ENCODE measurements at regions not wholly inside any gene's neighbourhood (a gene's known extent, or its start where the extent isn't known, plus 50 kb on each side); places are given as distances from the start of the nearest gene placed in this dataset.

GRCh38 chr1:30191154-30191702, 532.2 kb downstream of the MATN1 start:
- peak; percentile 90 for DNase-seq

- DNase-seq, result no peak
These were observed 532.8 kb downstream of the MATN1 start for GRCh38 chr1:30190511-30191153.

- DNase-seq, result peak; percentile 2
These were observed 533.4 kb downstream of the MATN1 start for GRCh38 chr1:30189818-30190500.

GRCh38 chr1:30188999-30189398, 534.4 kb downstream of the MATN1 start:
- DNase-seq, result no peak

- DNase-seq, result no peak
These were observed 535.1 kb downstream of the MATN1 start for GRCh38 chr1:30188329-30188728.

DNA sequence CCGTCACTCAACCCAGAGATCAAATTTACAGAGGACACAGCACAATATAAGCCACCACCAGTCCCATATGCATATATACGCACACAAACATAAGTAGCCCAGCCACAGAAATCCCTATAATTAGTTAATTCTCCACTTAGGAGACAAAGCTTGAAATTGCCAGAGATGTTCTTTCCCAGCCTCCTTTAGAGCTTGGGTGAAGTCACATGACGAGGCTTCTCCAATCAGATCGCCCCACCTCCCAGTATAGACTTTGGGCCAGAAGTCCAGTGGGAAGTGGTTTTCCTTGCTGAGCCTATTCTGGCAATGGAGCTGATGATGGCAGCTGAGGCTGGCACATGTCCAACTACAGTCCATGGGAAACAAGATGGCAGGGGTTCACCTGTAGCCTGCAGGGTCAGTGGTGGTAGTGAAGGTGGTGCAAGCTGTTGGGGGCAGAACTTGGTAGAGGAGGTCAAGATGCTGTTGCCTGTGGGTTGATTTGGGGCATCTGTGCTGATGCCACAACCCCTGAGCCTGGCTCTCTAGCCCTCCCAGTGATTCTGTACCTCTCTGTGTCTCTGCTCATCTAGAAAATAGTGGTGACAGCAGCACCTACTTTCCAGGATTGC, 535.9 kb downstream of the MATN1 start:
- DNase-seq, result no peak

DNA sequence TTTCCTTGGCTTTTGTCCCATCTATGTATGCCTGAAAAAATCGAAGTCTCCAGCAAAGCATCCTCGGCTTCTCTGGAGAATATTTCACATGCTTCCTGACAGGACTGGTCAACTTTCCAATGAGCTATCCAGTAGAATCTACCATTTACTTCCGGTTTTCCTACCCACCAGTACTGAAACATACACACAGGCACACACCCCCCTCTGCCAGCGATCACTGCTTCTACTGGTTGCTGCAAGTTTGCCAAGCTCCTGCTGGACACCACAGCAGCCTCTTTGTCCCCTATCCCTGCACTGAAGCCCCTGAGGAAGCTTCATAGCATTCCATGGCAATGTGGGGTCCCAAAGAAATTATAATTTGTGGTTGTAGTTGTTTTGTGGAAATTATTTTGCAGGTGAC, 536.8 kb downstream of the MATN1 start:
- DNase-seq, result no peak

GRCh38 chr1:30185809-30186208, 537.6 kb downstream of the MATN1 start:
- DNase-seq, result no peak

DNA sequence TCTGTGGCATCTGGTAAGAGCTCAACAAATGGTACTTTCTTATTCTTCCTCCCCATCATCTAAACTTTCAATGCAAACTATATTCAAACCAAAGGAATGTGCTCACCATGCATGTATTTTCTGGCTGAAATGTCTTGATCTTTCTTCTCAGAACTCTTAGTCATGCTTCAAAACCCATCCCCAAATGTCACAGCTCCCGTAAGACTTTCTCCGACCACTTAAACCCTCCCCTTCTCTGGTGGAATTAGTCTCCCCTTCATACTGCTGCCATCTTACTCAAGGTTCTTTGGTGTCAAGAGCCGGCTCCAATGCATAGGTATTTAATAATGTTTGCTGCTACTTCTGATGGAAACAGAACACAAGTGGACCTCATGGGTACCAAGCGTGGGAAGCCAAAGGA, 538.1 kb downstream of the MATN1 start:
- no peak for DNase-seq

DNA sequence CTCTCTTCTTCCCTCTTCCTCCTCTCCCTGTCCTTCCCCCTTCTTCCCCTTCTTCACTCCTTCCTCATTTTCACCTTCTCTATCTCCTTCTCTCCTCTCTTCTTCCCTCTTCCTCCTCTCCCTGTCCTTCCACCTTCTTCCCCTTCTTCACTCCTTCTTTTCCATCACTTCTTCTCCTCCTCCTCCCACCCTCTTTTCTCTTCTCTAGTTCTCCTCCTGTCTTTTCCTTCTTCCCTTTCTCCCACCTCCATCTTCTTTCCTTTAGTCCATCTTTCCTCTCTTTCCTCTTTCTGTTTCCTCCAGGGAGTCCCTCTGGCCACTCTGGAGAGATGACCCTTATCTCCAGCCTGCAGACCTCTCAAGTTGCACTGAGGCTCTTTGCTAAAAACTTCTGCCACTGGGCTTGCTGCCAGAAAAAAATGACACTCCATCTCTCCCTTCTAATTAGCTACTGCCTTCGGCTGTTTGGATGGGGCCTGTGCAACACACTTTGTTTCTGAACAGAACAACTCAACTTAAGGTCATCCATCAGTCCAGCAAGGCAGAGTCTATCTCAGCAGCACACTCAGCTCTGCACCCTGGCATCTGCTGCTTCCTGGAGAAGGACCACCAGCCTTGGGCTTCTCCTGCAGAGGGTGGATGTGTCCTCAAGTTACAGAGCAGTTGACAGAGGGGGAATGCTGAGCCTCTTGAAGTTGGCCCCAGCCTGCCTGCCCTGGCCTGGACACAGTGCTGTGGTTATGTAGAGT, 538.8 kb downstream of the MATN1 start:
- no peak for DNase-seq

DNA sequence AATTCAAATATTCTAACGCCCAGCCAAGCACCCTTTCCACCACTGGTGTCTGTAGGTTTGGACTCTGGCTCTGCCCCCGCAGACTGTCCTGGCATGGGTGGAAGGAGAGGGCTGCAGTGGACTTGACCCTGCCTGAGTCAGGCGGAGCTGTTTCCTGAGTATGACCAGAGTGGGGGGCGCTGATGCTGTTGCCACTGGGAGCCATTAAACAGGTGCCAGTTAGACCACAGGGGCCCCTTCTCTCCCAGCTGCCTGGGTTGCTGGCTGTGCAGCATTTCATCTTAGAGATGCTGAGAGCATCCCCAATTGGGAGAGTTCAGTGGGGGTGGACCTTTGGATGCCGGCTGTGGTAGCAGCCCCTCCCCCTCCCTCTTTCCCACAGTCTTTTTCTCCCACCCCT, 539.5 kb downstream of the MATN1 start:
- DNase-seq, result no peak

DNA sequence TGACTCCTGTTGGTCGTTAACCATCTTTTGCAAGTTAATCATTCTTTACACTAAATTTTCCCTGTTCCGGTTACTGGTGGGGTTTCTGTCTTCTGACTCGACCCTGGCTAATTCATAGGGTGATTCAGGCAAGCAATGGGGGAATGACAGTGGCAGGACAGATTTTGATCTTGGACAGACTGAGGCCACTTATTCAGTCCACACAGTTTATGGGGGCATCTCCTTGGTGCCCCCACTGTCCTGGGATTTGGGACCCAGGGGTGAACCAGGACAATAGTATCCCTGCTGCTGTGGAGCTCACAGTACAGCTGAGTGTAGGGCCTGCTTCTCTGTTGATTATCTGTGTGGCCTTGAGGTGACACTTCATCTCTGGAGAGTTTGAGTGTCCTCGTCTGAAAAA, 540.4 kb downstream of the MATN1 start:
- DNase-seq, result no peak

- no peak for DNase-seq
These were observed 543.3 kb downstream of the MATN1 start for GRCh38 chr1:30179942-30180543.

GRCh38 chr1:30176477-30176876, 546.9 kb downstream of the MATN1 start:
- no peak for DNase-seq

DNA sequence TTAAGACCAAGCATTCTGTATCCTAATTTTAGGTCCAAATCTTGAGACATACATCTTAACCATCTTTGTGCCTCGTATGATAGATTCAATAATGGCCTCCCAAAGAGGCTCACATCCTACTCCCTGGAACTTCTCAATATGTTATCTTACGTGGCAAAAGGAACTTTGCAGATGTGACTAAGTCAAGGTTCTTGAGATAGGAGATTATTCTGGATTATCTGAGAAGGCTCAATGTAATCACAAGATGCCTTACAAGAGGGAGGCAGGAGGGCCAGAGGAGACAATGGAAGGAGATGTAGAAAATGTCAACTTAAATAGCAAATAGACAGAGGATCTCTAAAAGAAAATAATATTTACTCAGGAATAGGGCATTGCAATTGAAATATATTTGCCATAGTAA, 548.9 kb downstream of the MATN1 start:
- DNase-seq, result no peak

GRCh38 chr1:30173560-30173959, 549.8 kb downstream of the MATN1 start:
- DNase-seq, result no peak

DNA sequence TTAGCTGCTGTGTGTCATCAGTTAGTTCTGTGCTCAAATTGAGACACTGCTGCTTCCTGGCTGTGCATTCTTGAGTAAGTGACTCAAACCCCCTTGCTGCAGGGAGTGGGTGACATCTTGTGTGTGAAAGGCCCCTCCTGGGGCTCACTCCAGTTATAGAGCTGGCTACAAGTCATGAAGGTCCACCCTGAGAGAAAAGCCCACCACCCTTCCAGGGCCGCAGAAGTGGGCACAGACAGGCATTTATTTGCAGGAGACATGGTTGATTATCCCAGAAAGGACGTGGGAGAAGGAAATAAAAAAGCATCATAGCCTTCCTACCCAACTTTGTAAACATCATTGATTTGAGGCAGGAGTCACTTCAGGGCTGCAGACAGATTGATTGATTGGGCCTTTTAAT, 550.6 kb downstream of the MATN1 start:
- no peak for DNase-seq

DNA sequence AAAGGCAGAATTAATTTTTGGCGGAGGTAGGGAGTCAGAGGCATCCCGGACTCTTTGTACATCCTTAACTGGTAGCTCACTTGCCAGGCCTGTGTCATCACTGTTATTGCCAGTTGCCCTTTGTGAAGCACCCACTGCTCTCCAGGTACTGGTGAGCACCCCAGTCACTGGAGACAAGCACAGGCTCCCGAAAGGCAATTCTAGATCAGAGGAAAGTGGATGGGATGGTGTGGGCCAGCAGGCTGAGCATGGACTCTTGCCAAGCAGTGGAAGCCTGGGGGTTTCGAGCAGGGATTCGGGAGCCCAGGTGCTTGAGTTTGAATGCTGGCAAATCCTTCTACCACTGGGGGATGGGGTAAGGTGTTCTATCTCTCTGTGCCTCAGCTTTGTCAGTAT, 551.1 kb downstream of the MATN1 start:
- DNase-seq, result no peak

DNA sequence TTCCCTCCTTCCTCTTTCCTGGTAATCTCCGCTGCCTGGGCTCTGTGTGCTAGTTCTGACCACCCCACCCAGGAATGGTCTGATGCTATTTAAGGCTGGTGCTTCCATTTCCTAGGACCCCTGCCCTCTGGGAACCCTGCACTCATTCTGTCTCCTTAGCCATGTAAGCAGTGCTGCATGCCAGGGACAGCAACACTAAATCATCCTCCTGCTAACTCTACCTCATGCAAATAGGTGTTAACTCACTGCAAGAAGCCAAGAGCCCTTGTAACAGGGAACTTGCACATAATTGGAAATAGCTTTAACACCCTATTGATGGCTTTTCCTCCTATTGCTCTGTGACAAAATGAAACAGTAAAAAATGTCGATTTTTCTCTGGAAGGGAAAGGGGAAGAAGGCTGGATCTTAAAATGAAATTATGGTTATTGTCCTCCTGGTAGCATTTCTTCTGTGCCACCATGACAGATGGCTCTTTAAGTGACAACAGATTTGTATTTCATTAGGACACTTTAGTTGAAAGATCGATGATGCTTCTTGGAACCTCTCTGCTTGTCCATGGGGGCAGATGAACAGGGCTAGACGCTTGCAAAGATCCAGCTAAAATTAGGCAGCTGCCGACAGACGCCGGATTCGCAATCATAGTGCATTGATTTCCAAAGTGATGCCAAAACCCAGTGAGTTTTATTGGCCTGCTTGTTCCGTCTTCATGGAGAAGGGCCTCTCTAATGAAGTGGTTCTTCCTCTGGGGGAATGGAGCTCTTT, 551.7 kb downstream of the MATN1 start:
- DNase-seq, result no peak

GRCh38 chr1:30169269-30169668, 554.1 kb downstream of the MATN1 start:
- DNase-seq, result no peak

DNA sequence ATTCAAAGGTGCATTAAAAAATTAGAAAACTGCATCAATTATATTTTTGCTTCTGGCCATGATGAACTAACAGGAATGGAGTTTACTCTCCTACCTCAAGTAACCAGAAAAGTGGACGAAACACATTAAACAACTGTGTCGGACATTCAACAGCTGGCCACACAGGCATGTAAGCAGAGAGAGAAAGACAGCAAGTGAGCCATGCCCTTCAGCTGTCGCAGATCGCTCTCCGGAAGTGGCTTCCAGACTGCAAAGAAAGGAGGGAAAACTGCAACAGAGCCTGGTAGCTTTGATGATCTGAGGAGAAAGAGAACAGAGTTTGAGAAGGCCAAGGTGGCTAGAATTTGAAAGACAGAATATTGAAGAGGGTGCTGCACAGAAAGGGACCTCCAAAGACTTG, 557.2 kb downstream of the MATN1 start:
- no peak for DNase-seq

- no peak for DNase-seq
These were observed 558.3 kb downstream of the MATN1 start for GRCh38 chr1:30165116-30165515.
